Gastrocnemius medialis (tissue), 4 donors: ENCODE measurements at regions not wholly inside any gene's neighbourhood (a gene's known extent, or its start where the extent isn't known, plus 50 kb on each side); places are given as distances from the start of the nearest gene placed in this dataset.

Experiments used
- ATAC-seq, 2 donors: fragments of 150-250 bp; one replicate each; pipeline ENCODE4 v1.9.1; 2016
- DNase-seq, 2 donors: peaks; one replicate each; pipeline ENCODE4 v3.0.0-alpha.2; 2019
- H3K27ac ChIP-seq, 4 donors: fragments of 200-600 bp; sonication (generic); 1 replicate in 1 of 4; 2 replicates in 3 of 4; pipeline ENCODE4 v1.5.1; 2016 to 2018; ENCODE audit warnings: mild to moderate bottlenecking in 2 of 4, moderate library complexity in 1 of 4
- H3K27me3 ChIP-seq, 3 donors: fragments of 200-600 bp; sonication (generic) in 2 of 3; 1 replicate in 1 of 3; 2 replicates in 2 of 3; pipeline versions ENCODE4 v1.5.1 to v1.6.0; 2016 to 2019; ENCODE audit warnings: mild to moderate bottlenecking in 1 of 3, moderate library complexity in 1 of 3
- H3K36me3 ChIP-seq, 2 donors: fragments of 200-600 bp; sonication (generic) in 1 of 2; one replicate each; pipeline ENCODE4 v1.5.1; 2017 to 2018
- H3K4me1 ChIP-seq, 2 donors: fragments of 200-600 bp; sonication (generic) in 1 of 2; one replicate each; pipeline ENCODE4 v1.5.1; 2016 to 2017; ENCODE audit warnings: mild to moderate bottlenecking in 2 of 2
- H3K4me3 ChIP-seq, 4 donors: fragments of 200-600 bp; sonication (generic) in 3 of 4; 1 replicate in 1 of 4; 2 replicates in 3 of 4; pipeline ENCODE4 v1.5.1; 2016 to 2019; ENCODE audit warnings: mild to moderate bottlenecking in 2 of 4
- H3K9me3 ChIP-seq, 3 donors: fragments of 200-600 bp; sonication (generic) in 2 of 3; 1 replicate in 1 of 3; 2 replicates in 2 of 3; pipeline ENCODE4 v1.5.1; 2016 to 2019
- CTCF ChIP-seq, 5 experiments: fragments of 450-650 bp in 3 of 5; fragments of 200-600 bp in 2 of 5; sonication (generic) in 2 of 5; IDR thresholded peaks in 4 of 5; conservative IDR thresholded peaks in 1 of 5; 1 replicate in 4 of 5; 2 replicates in 1 of 5; pipeline ENCODE4 v1.5.1; 2016 to 2019; ENCODE audit warnings: antibody characterized with exemption in 5 of 5, mild to moderate bottlenecking in 3 of 5, moderate library complexity in 3 of 5
- POLR2A ChIP-seq, 2 donors: fragments of 450-650 bp; IDR thresholded peaks; one replicate each; pipeline ENCODE4 v1.6.1; 2017; ENCODE audit warnings: antibody characterized with exemption in 2 of 2, mild to moderate bottlenecking in 2 of 2, moderate library complexity in 2 of 2
- in situ Hi-C, 4 donors: fragments of 200-750 bp; cut with MboI; loops; one replicate each; pipeline versions ENCODE4 v1.15.0 to v1.8.0; 2017; ENCODE audit warnings: low sequenced_read_pairs in 4 of 4
- intact Hi-C: fragments of 100-400 bp; cut with DNase I; formaldehyde crosslinking; loops from one replicate; pipeline ENCODE4 v1.15.1; 2023; ENCODE audit warnings: low total_unique reads

- no peak for DNase-seq
- intact Hi-C loops = no loop called here
- ATAC-seq = no peak
- no peaks in the 10 kb centered on the region for H3K4me1 ChIP-seq
- H3K9me3 ChIP-seq = no peaks in the 10 kb centered on the region
- H3K4me3 ChIP-seq = no peak overlapping the region
- no peak for TF ChIP-seq POLR2A (IDR thresholded peaks at IDR 0.05)
- no peak for TF ChIP-seq CTCF (IDR thresholded peaks at IDR 0.05 in 4 of 5, conservative IDR thresholded peaks at IDR 0.05 in 1 of 5)
- in situ Hi-C loops = no loop called here
- H3K36me3 ChIP-seq = no peaks in the 10 kb centered on the region
- no peak overlapping the region for H3K27ac ChIP-seq
- H3K27me3 ChIP-seq = no peaks in the 10 kb centered on the region
These were observed 192.0 kb upstream of the NAV2 start for GRCh38 chr11:19520681-19521080.

GRCh38 chr11:19519912-19520641 is 192.6 kb upstream of the NAV2 start:
- H3K9me3 ChIP-seq = no peaks in the 10 kb centered on the region
- TF ChIP-seq POLR2A (IDR thresholded peaks at IDR 0.05) (no peak), CTCF (IDR thresholded peaks at IDR 0.05 in 4 of 5, conservative IDR thresholded peaks at IDR 0.05 in 1 of 5) (no peak)
- no peak overlapping the region for H3K4me3 ChIP-seq
- in situ Hi-C loops (no loop called here), intact Hi-C loops (no loop called here)
- no peaks in the 10 kb centered on the region for H3K36me3 ChIP-seq
- no peaks in the 10 kb centered on the region for H3K27me3 ChIP-seq
- H3K4me1 ChIP-seq = no peaks in the 10 kb centered on the region
- H3K27ac ChIP-seq = no peak overlapping the region
- no peak for DNase-seq
- ATAC-seq = no peak

GRCh38 chr11:19519353-19519752 is 193.3 kb upstream of the NAV2 start:
- no peaks in the 10 kb centered on the region for H3K27me3 ChIP-seq
- no peaks in the 10 kb centered on the region for H3K9me3 ChIP-seq
- ATAC-seq = no peak
- no peak overlapping the region for H3K27ac ChIP-seq
- intact Hi-C loops = no loop called here
- no peaks in the 10 kb centered on the region for H3K4me1 ChIP-seq
- no peaks in the 10 kb centered on the region for H3K36me3 ChIP-seq
- in situ Hi-C loops = no loop called here
- TF ChIP-seq CTCF (IDR thresholded peaks at IDR 0.05 in 4 of 5, conservative IDR thresholded peaks at IDR 0.05 in 1 of 5) (no peak), POLR2A (IDR thresholded peaks at IDR 0.05) (no peak)
- no peak overlapping the region for H3K4me3 ChIP-seq
- DNase-seq = no peak

- Histone ChIP-seq H3K27me3 (peaks cover 0 to 3% (median 2%) of the 10 kb centered on the region in 3 donors), H3K36me3 (no peaks in the 10 kb centered on the region), H3K4me3 (no peak overlapping the region), H3K9me3 (no peaks in the 10 kb centered on the region), H3K27ac (no peak overlapping the region), H3K4me1 (peaks cover 5 to 12% of the 10 kb centered on the region in 2 donors)
- DNase-seq (no peak), ATAC-seq (no peak)
- TF ChIP-seq CTCF (IDR thresholded peaks at IDR 0.05 in 4 of 5, conservative IDR thresholded peaks at IDR 0.05 in 1 of 5) (no peak), POLR2A (IDR thresholded peaks at IDR 0.05) (no peak)
- intact Hi-C loops = no loop called here
- in situ Hi-C loops = no loop called here
These were observed 199.4 kb upstream of the NAV2 start for GRCh38 chr11:19513253-19513652.

GRCh38 chr11:19512618-19513017 is 200.0 kb upstream of the NAV2 start:
- no peak for TF ChIP-seq POLR2A (IDR thresholded peaks at IDR 0.05)
- TF ChIP-seq CTCF (IDR thresholded peaks at IDR 0.05 in 4 of 5, conservative IDR thresholded peaks at IDR 0.05 in 1 of 5) = no peak
- peaks cover 0 to 3% (median 2%) of the 10 kb centered on the region in 3 donors for H3K27me3 ChIP-seq
- intact Hi-C loops = no loop called here
- DNase-seq (no peak), ATAC-seq (no peak)
- H3K4me1 ChIP-seq = peaks cover 5 to 12% of the 10 kb centered on the region in 2 donors
- no peak overlapping the region for H3K27ac ChIP-seq
- H3K36me3 ChIP-seq = no peaks in the 10 kb centered on the region
- no peaks in the 10 kb centered on the region for H3K9me3 ChIP-seq
- H3K4me3 ChIP-seq = no peak overlapping the region
- in situ Hi-C loops = no loop called here
